Peyer's patch (tissue), 4 donors: ENCODE measurements at regions not wholly inside any gene's neighbourhood (a gene's known extent, or its start where the extent isn't known, plus 50 kb on each side); places are given as distances from the start of the nearest gene placed in this dataset.
"Not testable (repeated sequence)": the region's sequence is repeated elsewhere in the genome, so short reads cannot be mapped to it uniquely, and the experiment has no call there.

Experiments
- DNase-seq, 3 donors: peaks; one replicate each; pipeline ENCODE4 v3.0.0-alpha.2; 2017 to 2019
- H3K27ac ChIP-seq, 4 donors: fragments of 200-600 bp; sonication (generic); one replicate each; pipeline ENCODE4 v1.5.1; 2016 to 2019
- H3K27me3 ChIP-seq, 2 donors: fragments of 200-600 bp; sonication (generic); one replicate each; pipeline ENCODE4 v1.5.1; 2019
- H3K36me3 ChIP-seq, 3 donors: fragments of 200-600 bp; sonication (generic); one replicate each; pipeline ENCODE4 v1.5.1; 2016 to 2019
- H3K4me1 ChIP-seq, 4 donors: fragments of 200-600 bp; sonication (generic); one replicate each; pipeline ENCODE4 v1.5.1; 2016 to 2019
- H3K4me3 ChIP-seq, 4 donors: fragments of 200-600 bp; sonication (generic); 1 replicate in 3 of 4; 2 replicates in 1 of 4; pipeline ENCODE4 v1.5.1; 2016 to 2019; ENCODE audit warnings: mild to moderate bottlenecking in 1 of 4
- H3K9me3 ChIP-seq, 4 donors: fragments of 200-600 bp; sonication (generic); one replicate each; pipeline ENCODE4 v1.5.1; 2016 to 2019; ENCODE audit warnings: mild to moderate bottlenecking in 1 of 4
- CTCF ChIP-seq, 6 experiments: fragments of 450-650 bp in 4 of 6; fragments of 200-600 bp in 2 of 6; sonication (generic) in 1 of 6; IDR thresholded peaks; one replicate each; pipeline ENCODE4 v1.5.1; 2017 to 2019; ENCODE audit warnings: antibody characterized with exemption in 6 of 6, mild to moderate bottlenecking in 3 of 6, moderate library complexity in 1 of 6
- POLR2A ChIP-seq, 2 donors: fragments of 450-650 bp; IDR thresholded peaks; one replicate each; pipeline ENCODE4 v1.5.1; 2017; ENCODE audit warnings: antibody characterized with exemption in 2 of 2, mild to moderate bottlenecking in 2 of 2, moderate library complexity in 2 of 2

GRCh38 chr5:96537386-96537785 lies 104.3 kb upstream of the PCSK1 start:
- H3K4me1 ChIP-seq = no peaks in the 10 kb centered on the region
- TF ChIP-seq POLR2A (IDR thresholded peaks at IDR 0.05) (no peak), CTCF (IDR thresholded peaks at IDR 0.05) (no peak)
- H3K36me3 ChIP-seq = no peaks in the 10 kb centered on the region
- peak overlapping the region in 2 of 4 donors; percentile 35 to 55 for H3K27ac ChIP-seq
- no peaks in the 10 kb centered on the region for H3K27me3 ChIP-seq
- H3K9me3 ChIP-seq = no peaks in the 10 kb centered on the region
- H3K4me3 ChIP-seq = no peak overlapping the region
- DNase-seq = no peak

GRCh38 chr5:96538808-96539250 lies 105.8 kb upstream of the PCSK1 start:
- Histone ChIP-seq H3K36me3 (no peaks in the 10 kb centered on the region), H3K9me3 (no peaks in the 10 kb centered on the region), H3K4me1 (no peaks in the 10 kb centered on the region), H3K4me3 (no peak overlapping the region), H3K27me3 (no peaks in the 10 kb centered on the region), H3K27ac (no peak overlapping the region)
- DNase-seq = no peak
- TF ChIP-seq POLR2A (IDR thresholded peaks at IDR 0.05) (no peak), CTCF (IDR thresholded peaks at IDR 0.05) (no peak)

GRCh38 chr5:96546120-96546519 lies 113.1 kb upstream of the PCSK1 start:
- Histone ChIP-seq H3K27ac (no peak overlapping the region), H3K27me3 (no peaks in the 10 kb centered on the region), H3K4me1 (no peaks in the 10 kb centered on the region), H3K36me3 (no peaks in the 10 kb centered on the region), H3K4me3 (no peak overlapping the region), H3K9me3 (no peaks in the 10 kb centered on the region)
- TF ChIP-seq CTCF (IDR thresholded peaks at IDR 0.05) = no peak
- no peak for TF ChIP-seq POLR2A (IDR thresholded peaks at IDR 0.05)
- DNase-seq = no peak

GRCh38 chr5:96547486-96547885 lies 114.4 kb upstream of the PCSK1 start:
- H3K4me1 ChIP-seq = no peaks in the 10 kb centered on the region
- H3K9me3 ChIP-seq = no peaks in the 10 kb centered on the region
- H3K36me3 ChIP-seq = no peaks in the 10 kb centered on the region
- no peak for DNase-seq
- no peak overlapping the region for H3K4me3 ChIP-seq
- no peak overlapping the region for H3K27ac ChIP-seq
- H3K27me3 ChIP-seq = no peaks in the 10 kb centered on the region
- no peak for TF ChIP-seq CTCF (IDR thresholded peaks at IDR 0.05)
- no peak for TF ChIP-seq POLR2A (IDR thresholded peaks at IDR 0.05)

GRCh38 chr5:96548905-96549304 lies 113.3 kb upstream of the CAST start:
- Histone ChIP-seq H3K36me3 (no peaks in the 10 kb centered on the region), H3K9me3 (no peaks in the 10 kb centered on the region), H3K4me1 (no peaks in the 10 kb centered on the region), H3K4me3 (no peak overlapping the region), H3K27ac (no peak overlapping the region), H3K27me3 (no peaks in the 10 kb centered on the region)
- no peak for DNase-seq
- TF ChIP-seq POLR2A (IDR thresholded peaks at IDR 0.05) (no peak), CTCF (IDR thresholded peaks at IDR 0.05) (no peak)

- not testable (repeated sequence) for H3K36me3 ChIP-seq, H3K4me3 ChIP-seq, H3K4me1 ChIP-seq, DNase-seq, H3K27me3 ChIP-seq, H3K9me3 ChIP-seq, H3K27ac ChIP-seq
These were observed 101.3 kb upstream of the CAST start for GRCh38 chr5:96560857-96561256.
